HCEC 1CT (cell line): ENCODE measurements at regions not wholly inside any gene's neighbourhood (a gene's known extent, or its start where the extent isn't known, plus 50 kb on each side); places are given as distances from the start of the nearest gene placed in this dataset.
"Not testable (repeated sequence)": the region's sequence is repeated elsewhere in the genome, so short reads cannot be mapped to it uniquely, and the experiment has no call there.

Experiments
- DNase-seq: peaks from one replicate; pipeline ENCODE4 v3.0.0-alpha.2; 2017

GRCh38 chr17:14753383-14753782 lies 452.5 kb downstream of the HS3ST3B1 start:
- no peak for DNase-seq

- no peak for DNase-seq
Observed at GRCh38 chr17:14752011-14752410, 451.1 kb downstream of the HS3ST3B1 start.

GRCh38 chr17:14750866-14751265 lies 450.0 kb downstream of the HS3ST3B1 start:
- no peak for DNase-seq

GRCh38 chr17:14749269-14749668 lies 448.4 kb downstream of the HS3ST3B1 start:
- no peak for DNase-seq

- DNase-seq: no peak
Observed at GRCh38 chr17:14748036-14748710, 447.3 kb downstream of the HS3ST3B1 start.

- DNase-seq: no peak
Observed at GRCh38 chr17:14747603-14747950, 446.7 kb downstream of the HS3ST3B1 start.

GRCh38 chr17:14746822-14747602 lies 446.1 kb downstream of the HS3ST3B1 start:
- no peak for DNase-seq

GRCh38 chr17:14745541-14745940 lies 444.7 kb downstream of the HS3ST3B1 start:
- peak; percentile 50 for DNase-seq

- DNase-seq: peak; percentile 60
Observed at GRCh38 chr17:14744761-14745473, 444.0 kb downstream of the HS3ST3B1 start.

GRCh38 chr17:14741491-14741890 lies 440.6 kb downstream of the HS3ST3B1 start:
- DNase-seq: no peak

GRCh38 chr17:14739656-14740431 lies 439.0 kb downstream of the HS3ST3B1 start:
- DNase-seq: no peak

GRCh38 chr17:14738652-14738988 lies 437.7 kb downstream of the HS3ST3B1 start:
- DNase-seq: no peak

- DNase-seq: peak; percentile 99
Observed at GRCh38 chr17:14737984-14738651, 437.2 kb downstream of the HS3ST3B1 start.

GRCh38 chr17:14736631-14737030 lies 435.8 kb downstream of the HS3ST3B1 start:
- no peak for DNase-seq

GRCh38 chr17:14733376-14733775 lies 432.5 kb downstream of the HS3ST3B1 start:
- DNase-seq: no peak

- DNase-seq: no peak
Observed at GRCh38 chr17:14732211-14732610, 431.3 kb downstream of the HS3ST3B1 start.

GRCh38 chr17:14731591-14731990 lies 430.7 kb downstream of the HS3ST3B1 start:
- DNase-seq: no peak

- DNase-seq: no peak
Observed at GRCh38 chr17:14730821-14731220, 429.9 kb downstream of the HS3ST3B1 start.

- no peak for DNase-seq
Observed at GRCh38 chr17:14725729-14726128, 424.8 kb downstream of the HS3ST3B1 start.

- no peak for DNase-seq
Observed at GRCh38 chr17:14724770-14725169, 423.9 kb downstream of the HS3ST3B1 start.

GRCh38 chr17:14723349-14723748 lies 422.5 kb downstream of the HS3ST3B1 start:
- DNase-seq: not testable (repeated sequence)

GRCh38 chr17:14719942-14720341 lies 419.1 kb downstream of the HS3ST3B1 start:
- DNase-seq: no peak

- no peak for DNase-seq
Observed at GRCh38 chr17:14717859-14718258, 417.0 kb downstream of the HS3ST3B1 start.
